ENCODE measurements at regions not wholly inside any gene's neighbourhood (a gene's known extent, or its start where the extent isn't known, plus 50 kb on each side); places are given as distances from the start of the nearest gene placed in this dataset.
"Not testable (repeated sequence)": the region's sequence is repeated elsewhere in the genome, so short reads cannot be mapped to it uniquely, and the experiment has no call there.

GRCh38 chr22:26082866-26083265 is 86.4 kb upstream of the SEZ6L start:
- no peak for DNase-seq

- DNase-seq: peak; percentile 52
Measured at GRCh38 chr22:26086359-26086758, 82.9 kb upstream of the SEZ6L start.

- no peak for DNase-seq
Measured at GRCh38 chr22:26087816-26088215, 81.4 kb upstream of the SEZ6L start.

GRCh38 chr22:26090821-26091220 is 78.4 kb upstream of the SEZ6L start:
- DNase-seq: no peak

- DNase-seq: not testable (repeated sequence)
Measured at GRCh38 chr22:26094497-26094896, 74.8 kb upstream of the SEZ6L start.

GRCh38 chr22:26095256-26095956 is 73.9 kb upstream of the SEZ6L start:
- no peak for DNase-seq

GRCh38 chr22:26097411-26097810 is 71.9 kb upstream of the SEZ6L start:
- no peak for DNase-seq

GRCh38 chr22:26097840-26098239 is 71.4 kb upstream of the SEZ6L start:
- DNase-seq: no peak

GRCh38 chr22:26103023-26103422 is 66.2 kb upstream of the SEZ6L start:
- no peak for DNase-seq

- DNase-seq: no peak
Measured at GRCh38 chr22:26106412-26106811, 62.9 kb upstream of the SEZ6L start.

- no peak for DNase-seq
Measured at GRCh38 chr22:26109686-26110315, 59.5 kb upstream of the SEZ6L start.

GRCh38 chr22:26114826-26115225 is 54.4 kb upstream of the SEZ6L start:
- DNase-seq: no peak

GRCh38 chr22:26115266-26115665 is 54.0 kb upstream of the SEZ6L start:
- DNase-seq: no peak
